Prostate gland (tissue), 2 donors: ENCODE measurements at regions not wholly inside any gene's neighbourhood (a gene's known extent, or its start where the extent isn't known, plus 50 kb on each side); places are given as distances from the start of the nearest gene placed in this dataset.

Experiments
- CTCF ChIP-seq, 4 experiments: fragments of 200-600 bp in 2 of 4; fragments of 450-650 bp in 2 of 4; sonication (generic) in 2 of 4; IDR thresholded peaks; 1 replicate in 3 of 4; 2 replicates in 1 of 4; pipeline ENCODE4 v1.5.1; 2016 to 2019; ENCODE audit warnings: antibody characterized with exemption in 4 of 4, mild to moderate bottlenecking in 2 of 4, moderate library complexity in 2 of 4
- POLR2A ChIP-seq: fragments of 450-650 bp; IDR thresholded peaks from one replicate; pipeline ENCODE4 v1.6.1; 2016; ENCODE audit warnings: antibody characterized with exemption, mild to moderate bottlenecking

GRCh38 chr18:41128545-41128944 is 826.5 kb upstream of the PIK3C3 start:
- no peak for TF ChIP-seq CTCF (IDR thresholded peaks at IDR 0.05)
- TF ChIP-seq POLR2A = no peak
